ENCODE measurements at regions not wholly inside any gene's neighbourhood (a gene's known extent, or its start where the extent isn't known, plus 50 kb on each side); places are given as distances from the start of the nearest gene placed in this dataset.

GRCh38 chr20:52035498-52035897, 156.1 kb downstream of the ZFP64 start:
- TF ChIP-seq CTCF (conservative IDR thresholded peaks at IDR 0.05 in 1 of 2, IDR thresholded peaks at IDR 0.05 in 1 of 2; ENCODE audit: extremely low read depth in 1 of 2, insufficient read depth in 1 of 2, low read depth in 1 of 2, low read length in 2 of 2) (no peak), EZH2 (IDR thresholded peaks at IDR 0.05; ENCODE audit: borderline replicate concordance, low read length) (no peak)

Measured in mammary epithelial cell (primary cell).